ENCODE measurements at regions not wholly inside any gene's neighbourhood (a gene's known extent, or its start where the extent isn't known, plus 50 kb on each side); places are given as distances from the start of the nearest gene placed in this dataset.

GRCh38 chr5:61670941-61671340, 338.9 kb downstream of the ZSWIM6 start:
- TF ChIP-seq CTCF (IDR thresholded peaks at IDR 0.05) (no peak), POLR2A (IDR thresholded peaks at IDR 0.05) (no peak)

All from body of pancreas (tissue), 4 donors.